HG03159 (cell line): ENCODE measurements at regions not wholly inside any gene's neighbourhood (a gene's known extent, or its start where the extent isn't known, plus 50 kb on each side); places are given as distances from the start of the nearest gene placed in this dataset.

ENCODE experiments used
- ATAC-seq: cut with Tn5 transposase; IDR thresholded peaks from one replicate; pipeline ENCODE4 v1.9.1; 2021; ENCODE audit warnings: mild to moderate bottlenecking, moderate library complexity; ENCODE audit not compliant: unreplicated experiment

DNA sequence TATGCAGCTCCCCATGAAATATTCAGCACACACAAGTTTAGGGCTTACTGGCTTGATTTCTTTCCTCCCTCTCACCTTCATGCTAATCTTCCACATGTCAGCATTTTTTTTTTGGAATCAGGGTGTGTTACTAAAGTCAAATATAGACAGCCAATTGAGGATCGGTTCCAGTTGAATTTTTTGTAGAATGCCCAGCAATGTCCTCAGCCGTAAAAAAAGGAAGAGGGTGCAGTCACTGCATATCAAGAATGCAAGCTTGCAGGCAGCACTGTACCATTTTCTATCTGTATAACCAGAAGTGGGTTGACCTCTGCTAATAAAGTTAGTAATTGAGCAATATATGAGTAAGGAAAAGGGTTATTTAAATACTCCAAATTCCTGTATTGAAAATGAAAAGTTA is 51.4 kb upstream of the CHMP2B start:
- ATAC-seq = no peak

DNA sequence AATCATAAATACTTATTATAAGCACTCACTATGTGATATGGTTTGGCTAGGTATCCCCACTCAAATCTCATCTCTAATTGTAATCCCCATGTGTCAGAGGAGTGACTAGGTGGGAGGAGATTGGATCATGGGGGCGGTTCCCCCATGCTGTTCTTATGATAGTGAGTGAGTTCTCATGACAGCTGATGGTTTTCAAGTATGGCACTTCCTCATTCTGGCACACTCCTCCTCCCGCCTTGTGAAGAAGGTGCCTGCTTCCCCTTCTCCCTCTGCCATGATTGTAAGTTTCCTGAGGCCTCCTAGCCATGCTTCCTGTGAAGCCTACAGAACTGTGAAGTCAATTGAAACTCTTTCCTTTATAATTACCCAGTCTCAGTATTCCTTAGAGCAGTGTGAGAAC is 53.3 kb upstream of the CHMP2B start:
- ATAC-seq = no peak

GRCh38 chr3:87173071-87173470 is 54.0 kb upstream of the CHMP2B start:
- ATAC-seq = no peak

- peak; percentile 91 for ATAC-seq
Measured at GRCh38 chr3:87167628-87168456, 59.3 kb upstream of the CHMP2B start.

GRCh38 chr3:87164245-87164644 is 62.9 kb upstream of the CHMP2B start:
- no peak for ATAC-seq

- no peak for ATAC-seq
Measured at GRCh38 chr3:87161851-87162250, 65.3 kb upstream of the CHMP2B start.

GRCh38 chr3:87161417-87161816 is 65.7 kb upstream of the CHMP2B start:
- no peak for ATAC-seq

GRCh38 chr3:87161013-87161412 is 66.1 kb upstream of the CHMP2B start:
- no peak for ATAC-seq

DNA sequence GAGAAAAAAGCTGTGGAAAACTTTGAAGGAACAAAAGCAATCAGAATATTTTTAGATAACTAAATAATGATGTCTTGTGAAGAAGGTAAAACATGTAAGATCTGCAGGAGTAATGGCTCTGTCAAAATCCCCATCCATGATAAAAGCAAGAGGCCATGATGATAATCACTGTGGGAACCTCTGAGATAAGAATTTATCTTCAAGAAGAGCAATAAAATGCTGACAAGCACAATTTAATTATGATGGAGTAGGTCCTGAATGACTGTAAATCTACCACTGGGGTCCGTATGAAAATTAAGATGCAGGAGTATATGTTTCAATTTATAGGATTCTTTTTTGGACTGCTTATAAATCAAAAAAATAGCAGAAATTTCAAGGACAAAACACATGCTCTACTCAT is 68.3 kb upstream of the CHMP2B start:
- no peak for ATAC-seq

GRCh38 chr3:87148020-87148419 is 79.1 kb upstream of the CHMP2B start:
- no peak for ATAC-seq

GRCh38 chr3:87147562-87147961 is 79.5 kb upstream of the CHMP2B start:
- no peak for ATAC-seq

GRCh38 chr3:87145553-87145952 is 81.6 kb upstream of the CHMP2B start:
- peak; percentile 97 for ATAC-seq

DNA sequence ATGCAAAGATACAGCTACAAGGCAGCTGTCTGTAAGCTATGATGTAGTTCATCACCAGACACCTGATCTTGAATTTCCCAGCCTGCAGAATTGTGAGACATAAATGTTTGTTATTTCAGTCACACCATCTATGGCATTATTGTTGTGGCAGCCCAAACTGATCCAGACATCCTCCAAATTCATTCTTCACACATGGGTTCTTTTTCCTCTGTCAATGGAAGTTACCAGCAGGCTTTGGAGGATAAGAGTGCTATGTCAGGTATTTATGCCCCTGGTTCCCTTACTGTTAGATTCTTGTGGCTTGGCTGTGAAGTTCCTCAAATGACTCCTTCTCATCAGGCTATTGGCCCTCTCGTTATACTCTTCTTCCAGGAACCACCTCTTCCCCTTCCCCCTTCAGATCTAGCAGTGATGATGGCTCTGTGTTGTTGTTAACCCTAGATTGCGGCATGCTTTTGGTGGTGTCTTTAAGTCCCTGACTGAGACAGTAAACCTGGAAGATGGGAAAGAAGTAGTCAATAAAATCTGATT is 91.0 kb upstream of the CHMP2B start:
- ATAC-seq = no peak

GRCh38 chr3:87135412-87135811 is 91.7 kb upstream of the CHMP2B start:
- ATAC-seq = no peak

GRCh38 chr3:87132801-87133200 is 94.3 kb upstream of the CHMP2B start:
- ATAC-seq = no peak

DNA sequence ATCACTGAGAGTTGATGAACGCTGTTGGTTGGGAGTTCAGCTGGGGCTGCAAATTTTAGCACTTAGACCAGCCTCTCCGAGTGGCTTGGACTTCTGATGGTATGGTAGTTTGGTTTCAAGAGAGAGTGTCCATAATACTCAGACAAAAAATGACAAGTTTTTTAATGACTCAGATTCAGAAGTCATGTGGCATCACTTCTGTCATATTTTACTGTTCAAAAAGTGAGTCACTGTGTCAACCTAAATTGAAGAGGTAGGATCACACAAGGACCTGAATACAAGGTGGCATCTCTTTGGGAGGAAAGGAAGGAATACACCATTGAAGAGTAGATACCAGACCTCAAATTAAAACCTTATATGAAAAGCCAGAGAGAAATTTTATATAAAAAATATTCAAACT is 99.1 kb upstream of the CHMP2B start:
- ATAC-seq = no peak

GRCh38 chr3:87127281-87127680 is 99.8 kb upstream of the CHMP2B start:
- ATAC-seq = no peak

- ATAC-seq = no peak
Measured at GRCh38 chr3:87126321-87126720, 100.8 kb upstream of the CHMP2B start.

DNA sequence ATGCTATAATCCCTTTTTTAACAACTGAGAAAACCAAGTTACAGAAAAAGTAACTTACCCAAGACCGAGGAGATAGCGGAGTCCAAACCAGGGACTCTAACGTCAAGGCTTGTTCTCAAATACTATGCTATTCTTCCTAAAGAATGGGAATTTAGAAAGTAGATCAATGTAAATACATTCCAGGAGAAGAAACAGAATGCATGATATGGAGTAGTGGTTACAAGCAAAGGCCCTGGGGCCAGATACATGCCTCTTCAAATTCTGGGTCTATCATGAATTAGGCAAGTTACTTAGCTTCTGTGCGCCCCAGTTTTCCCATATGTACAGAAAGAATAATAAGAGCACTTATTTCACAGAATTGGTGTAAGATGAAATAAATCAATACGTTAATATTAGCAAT is 102.0 kb upstream of the CHMP2B start:
- no peak for ATAC-seq

DNA sequence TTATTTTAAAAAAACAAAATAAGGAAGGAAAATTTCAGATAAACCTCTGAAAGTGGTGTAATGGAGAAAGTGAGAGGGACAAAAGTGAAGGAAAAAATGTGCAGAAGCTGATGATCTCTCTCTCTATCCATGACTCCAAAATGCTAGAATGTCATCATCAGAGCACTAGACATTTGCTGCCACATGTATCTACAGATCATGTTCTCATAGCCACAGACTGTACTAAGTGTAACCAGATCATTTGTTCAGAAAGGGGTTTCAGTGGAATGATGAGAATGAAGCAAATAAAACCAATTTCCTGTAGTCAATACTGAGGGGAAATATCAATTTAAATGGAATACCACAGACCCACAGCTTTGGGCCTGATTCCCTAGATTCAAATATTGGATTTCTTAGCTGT is 104.3 kb upstream of the CHMP2B start:
- ATAC-seq = no peak

DNA sequence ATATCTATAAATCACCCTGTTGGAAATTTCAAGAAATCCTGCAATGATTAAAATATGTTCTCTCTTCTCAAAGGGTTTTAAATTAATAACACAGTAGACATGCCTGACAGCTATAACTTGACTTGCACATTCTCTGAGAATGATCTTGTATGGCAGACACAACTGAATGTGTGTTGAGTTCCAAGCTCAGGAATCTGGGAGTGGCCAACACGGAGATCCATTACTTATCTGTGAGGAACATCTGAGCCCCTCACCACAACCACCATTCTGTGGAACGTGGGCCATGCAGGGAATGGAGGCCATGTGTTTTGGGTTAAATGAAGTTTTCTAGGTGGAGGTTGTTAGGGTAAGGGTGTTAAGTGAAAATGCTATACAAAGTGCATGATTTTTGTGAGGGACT is 105.3 kb upstream of the CHMP2B start:
- no peak for ATAC-seq

DNA sequence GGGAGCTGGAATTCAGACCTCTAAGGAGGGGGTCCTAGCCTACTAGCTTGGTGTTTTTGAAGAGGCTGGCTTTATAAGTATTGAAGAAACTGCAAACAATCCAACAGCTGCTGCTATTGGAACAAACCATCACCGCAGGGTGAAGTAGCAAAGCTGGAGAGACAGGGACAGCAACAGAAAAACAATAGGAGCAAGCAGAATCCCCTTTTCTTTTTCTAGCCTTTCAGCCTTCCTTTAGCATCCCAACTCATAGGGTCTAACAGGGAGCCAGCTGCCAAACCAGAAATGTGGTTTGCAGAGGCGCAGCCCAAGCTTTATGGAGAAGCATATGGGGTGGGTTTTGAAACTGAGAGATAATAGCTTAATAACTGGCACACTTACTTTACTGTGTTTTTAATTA is 106.2 kb upstream of the CHMP2B start:
- no peak for ATAC-seq

DNA sequence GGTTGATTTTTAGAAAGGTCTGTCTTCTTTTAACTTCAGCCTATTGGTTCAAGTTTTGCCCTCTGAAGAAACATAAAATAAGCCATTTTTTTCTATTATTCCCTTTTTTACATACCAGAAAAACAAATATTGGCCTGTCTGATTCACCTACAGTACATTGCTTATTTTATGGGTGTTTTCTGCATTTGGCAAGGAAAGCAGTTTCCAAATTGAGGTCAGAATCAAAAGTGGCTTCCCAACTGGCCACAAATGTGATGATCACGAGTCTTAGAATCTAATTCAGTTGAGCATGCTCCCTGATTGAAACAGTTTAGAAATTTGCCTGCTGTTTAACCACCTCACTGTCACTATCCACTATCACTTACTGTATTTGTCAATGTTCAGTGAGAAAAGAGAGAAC is 106.9 kb upstream of the CHMP2B start:
- ATAC-seq = no peak
